ENCODE measurements at regions not wholly inside any gene's neighbourhood (a gene's known extent, or its start where the extent isn't known, plus 50 kb on each side); places are given as distances from the start of the nearest gene placed in this dataset.

DNA sequence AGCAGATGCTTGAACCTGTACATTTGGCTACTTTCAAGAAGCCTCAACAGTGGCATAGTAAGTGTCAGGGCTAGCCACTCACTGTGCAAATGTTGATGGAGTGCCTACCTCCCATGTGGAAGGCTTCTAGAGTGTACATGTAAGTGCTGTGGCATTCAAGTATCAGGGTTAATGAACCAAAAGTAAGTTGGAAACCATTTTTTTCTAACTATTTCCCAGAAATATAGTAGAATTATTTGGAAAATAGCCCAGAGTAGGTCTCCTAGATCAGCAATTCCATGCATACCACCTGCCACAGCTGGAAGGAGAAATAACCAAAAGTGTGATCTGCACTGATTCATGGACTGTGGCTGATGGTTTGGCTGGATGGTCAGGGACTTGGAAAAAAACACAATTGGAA lies 53.3 kb downstream of the FOXD1 start:
- FAIRE-seq (no peak), DNase-seq (ENCODE audit: insufficient read length, low spot score) (no peak)
- TF ChIP-seq POU2F2 (IDR thresholded peaks at IDR 0.05; ENCODE audit: low read depth, low read length) (no peak), TAF1 (IDR thresholded peaks at IDR 0.05; ENCODE audit: low read depth, low read length) (no peak), POLR2AphosphoS5 (IDR thresholded peaks at IDR 0.05; ENCODE audit: low read depth, low read length) (no peak), POLR2A (IDR thresholded peaks at IDR 0.05; ENCODE audit: low read depth, low read length) (no peak), PAX5 (IDR thresholded peaks at IDR 0.05; ENCODE audit: insufficient read depth, low read length, severe bottlenecking) (no peak), SPI1 (IDR thresholded peaks at IDR 0.05; ENCODE audit: low read depth, low read length) (no peak)

DNA sequence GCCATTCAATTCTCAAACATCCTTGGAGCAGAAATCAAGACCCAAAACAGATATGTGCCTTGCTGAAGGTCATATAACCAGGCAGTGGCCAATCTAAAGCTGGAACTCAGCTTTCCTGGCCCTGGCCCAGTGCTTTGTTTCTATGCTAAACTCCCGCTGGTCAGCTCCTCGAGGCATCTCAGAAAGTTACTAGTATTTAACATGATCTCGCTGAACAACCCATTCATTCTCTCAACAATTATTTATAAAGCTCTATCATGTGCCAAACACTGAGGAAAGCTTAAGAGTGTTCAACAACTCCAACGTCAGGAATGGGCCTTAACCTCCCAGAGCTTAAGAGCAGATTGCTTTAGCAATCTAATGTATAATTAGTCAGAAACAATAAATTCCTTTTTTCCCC lies 54.0 kb downstream of the FOXD1 start:
- FAIRE-seq (no peak), DNase-seq (ENCODE audit: insufficient read length, low spot score) (no peak)
- no peak for TF ChIP-seq POU2F2 (IDR thresholded peaks at IDR 0.05; ENCODE audit: low read depth, low read length)
- no peak for TF ChIP-seq PAX5 (IDR thresholded peaks at IDR 0.05; ENCODE audit: insufficient read depth, low read length, severe bottlenecking)
- TF ChIP-seq POLR2A (IDR thresholded peaks at IDR 0.05; ENCODE audit: low read depth, low read length): no peak
- no peak for TF ChIP-seq TAF1 (IDR thresholded peaks at IDR 0.05; ENCODE audit: low read depth, low read length)
- no peak for TF ChIP-seq POLR2AphosphoS5 (IDR thresholded peaks at IDR 0.05; ENCODE audit: low read depth, low read length)
- no peak for TF ChIP-seq SPI1 (IDR thresholded peaks at IDR 0.05; ENCODE audit: low read depth, low read length)

DNA sequence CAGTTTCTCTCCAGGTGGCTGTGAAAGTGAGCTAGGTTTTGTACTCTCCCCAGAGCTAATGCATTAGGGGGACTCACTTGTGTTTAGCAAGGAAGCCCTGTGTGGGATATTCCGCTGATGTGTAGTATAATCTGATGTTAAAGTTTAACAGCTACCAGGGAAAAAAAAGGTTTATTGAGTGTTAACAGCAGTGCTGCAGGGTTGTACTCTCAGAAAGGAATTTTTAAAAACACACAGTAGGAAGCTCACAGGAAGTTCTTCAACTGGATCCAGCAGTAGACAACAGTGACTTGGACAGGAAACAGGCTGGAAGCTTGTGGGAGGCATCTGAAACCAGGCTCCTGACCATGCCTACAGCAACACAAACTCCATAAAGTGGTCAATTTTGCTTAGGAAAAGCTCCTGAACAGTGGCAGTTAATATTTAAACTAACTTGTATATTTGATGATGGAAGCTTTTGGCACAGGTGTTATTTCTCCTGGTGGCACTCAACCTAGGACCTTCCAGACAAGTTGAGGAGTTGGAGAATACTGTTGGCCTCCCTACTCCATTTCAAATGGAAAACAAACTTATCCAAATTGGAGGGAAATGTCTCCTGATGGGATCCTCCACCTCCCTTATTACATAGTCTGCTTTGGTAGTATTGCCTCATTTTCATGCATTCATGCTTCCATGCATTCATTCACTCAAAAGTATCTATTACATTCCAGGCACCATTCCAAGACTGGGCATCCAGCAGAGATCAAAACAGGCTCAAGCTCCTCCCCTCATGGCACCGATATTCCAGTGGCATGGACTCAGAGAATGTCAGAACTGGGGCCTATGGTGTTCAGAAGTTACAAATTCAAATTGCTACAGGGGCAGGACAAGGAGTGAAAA lies 54.7 kb downstream of the FOXD1 start:
- no peak for FAIRE-seq
- no peak for DNase-seq (ENCODE audit: insufficient read length, low spot score)

DNA sequence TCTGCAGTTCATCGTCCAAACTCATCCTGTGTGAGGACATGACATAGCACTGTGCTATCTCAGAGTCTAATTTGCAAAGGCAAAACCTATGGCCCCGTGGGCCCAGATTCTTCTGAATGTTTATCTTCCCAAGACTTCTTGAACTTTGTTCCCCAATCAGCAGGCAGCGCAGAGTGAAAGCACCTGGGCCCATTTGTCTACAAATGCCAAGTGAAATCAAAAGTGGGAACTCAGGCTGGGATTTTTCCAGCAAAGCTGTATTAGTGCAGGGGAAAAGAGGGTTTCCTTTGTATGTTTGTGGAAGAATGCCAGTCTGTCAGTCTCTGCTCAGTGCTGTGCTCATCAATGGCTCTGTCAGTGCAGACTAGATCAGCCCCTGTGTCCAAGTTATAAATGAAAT lies 55.8 kb downstream of the FOXD1 start:
- no peak for FAIRE-seq
- DNase-seq (ENCODE audit: insufficient read length, low spot score): no peak
- TF ChIP-seq PAX5 (IDR thresholded peaks at IDR 0.05; ENCODE audit: insufficient read depth, low read length, severe bottlenecking): no peak
- TF ChIP-seq TAF1 (IDR thresholded peaks at IDR 0.05; ENCODE audit: low read depth, low read length): no peak
- no peak for TF ChIP-seq POU2F2 (IDR thresholded peaks at IDR 0.05; ENCODE audit: low read depth, low read length)

More for the DNA sequence above, 54.7 kb downstream of the FOXD1 start:
- no peak for TF ChIP-seq POLR2AphosphoS5 (IDR thresholded peaks at IDR 0.05; ENCODE audit: low read depth, low read length)
- no peak for TF ChIP-seq SPI1 (IDR thresholded peaks at IDR 0.05; ENCODE audit: low read depth, low read length)
- TF ChIP-seq PAX5 (IDR thresholded peaks at IDR 0.05; ENCODE audit: insufficient read depth, low read length, severe bottlenecking): no peak
- TF ChIP-seq POU2F2 (IDR thresholded peaks at IDR 0.05; ENCODE audit: low read depth, low read length): no peak
- TF ChIP-seq POLR2A (IDR thresholded peaks at IDR 0.05; ENCODE audit: low read depth, low read length): no peak
- TF ChIP-seq TAF1 (IDR thresholded peaks at IDR 0.05; ENCODE audit: low read depth, low read length): no peak

GRCh38 chr5:73391441-73391881 lies 57.1 kb downstream of the FOXD1 start:
- FAIRE-seq (no peak), DNase-seq (ENCODE audit: insufficient read length, low spot score) (no peak)
- no peak for TF ChIP-seq POLR2AphosphoS5 (IDR thresholded peaks at IDR 0.05; ENCODE audit: low read depth, low read length)
- TF ChIP-seq PAX5 (IDR thresholded peaks at IDR 0.05; ENCODE audit: insufficient read depth, low read length, severe bottlenecking): no peak
- no peak for TF ChIP-seq SPI1 (IDR thresholded peaks at IDR 0.05; ENCODE audit: low read depth, low read length)
- TF ChIP-seq TAF1 (IDR thresholded peaks at IDR 0.05; ENCODE audit: low read depth, low read length): no peak
- TF ChIP-seq POLR2A (IDR thresholded peaks at IDR 0.05; ENCODE audit: low read depth, low read length): no peak
- no peak for TF ChIP-seq POU2F2 (IDR thresholded peaks at IDR 0.05; ENCODE audit: low read depth, low read length)

- DNase-seq (ENCODE audit: insufficient read length, low spot score) (no peak), FAIRE-seq (no peak)
- TF ChIP-seq PAX5 (IDR thresholded peaks at IDR 0.05; ENCODE audit: insufficient read depth, low read length, severe bottlenecking) (no peak), POU2F2 (IDR thresholded peaks at IDR 0.05; ENCODE audit: low read depth, low read length) (no peak), SPI1 (IDR thresholded peaks at IDR 0.05; ENCODE audit: low read depth, low read length) (no peak), POLR2AphosphoS5 (IDR thresholded peaks at IDR 0.05; ENCODE audit: low read depth, low read length) (no peak), TAF1 (IDR thresholded peaks at IDR 0.05; ENCODE audit: low read depth, low read length) (no peak), POLR2A (IDR thresholded peaks at IDR 0.05; ENCODE audit: low read depth, low read length) (no peak)
These were observed 57.6 kb downstream of the FOXD1 start for GRCh38 chr5:73390972-73391371.

DNA sequence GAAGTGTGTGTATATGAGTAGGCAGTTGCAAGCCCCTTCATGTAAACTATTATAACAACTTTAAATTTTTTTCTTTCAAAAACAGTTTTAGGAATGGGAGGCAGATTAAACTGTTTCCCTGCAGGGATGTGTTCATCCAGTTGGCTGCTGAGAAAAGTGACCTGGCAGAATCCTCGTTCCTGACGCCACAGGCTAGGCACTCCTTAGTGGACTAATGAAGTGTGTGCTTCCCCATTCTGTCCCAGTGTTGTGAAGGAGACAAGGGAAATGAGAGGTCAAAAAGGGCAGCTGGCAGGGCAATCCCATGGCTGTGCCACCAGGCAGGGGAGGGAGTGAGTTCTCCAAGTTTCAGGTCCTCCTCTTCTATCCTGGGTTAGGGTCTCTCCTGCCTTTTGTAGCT lies 59.8 kb downstream of the FOXD1 start:
- no peak for DNase-seq (ENCODE audit: insufficient read length, low spot score)
- no peak for FAIRE-seq
- TF ChIP-seq POU2F2 (IDR thresholded peaks at IDR 0.05; ENCODE audit: low read depth, low read length) (no peak), PAX5 (IDR thresholded peaks at IDR 0.05; ENCODE audit: insufficient read depth, low read length, severe bottlenecking) (no peak), POLR2A (IDR thresholded peaks at IDR 0.05; ENCODE audit: low read depth, low read length) (no peak), POLR2AphosphoS5 (IDR thresholded peaks at IDR 0.05; ENCODE audit: low read depth, low read length) (no peak), TAF1 (IDR thresholded peaks at IDR 0.05; ENCODE audit: low read depth, low read length) (no peak), SPI1 (IDR thresholded peaks at IDR 0.05; ENCODE audit: low read depth, low read length) (no peak)

DNA sequence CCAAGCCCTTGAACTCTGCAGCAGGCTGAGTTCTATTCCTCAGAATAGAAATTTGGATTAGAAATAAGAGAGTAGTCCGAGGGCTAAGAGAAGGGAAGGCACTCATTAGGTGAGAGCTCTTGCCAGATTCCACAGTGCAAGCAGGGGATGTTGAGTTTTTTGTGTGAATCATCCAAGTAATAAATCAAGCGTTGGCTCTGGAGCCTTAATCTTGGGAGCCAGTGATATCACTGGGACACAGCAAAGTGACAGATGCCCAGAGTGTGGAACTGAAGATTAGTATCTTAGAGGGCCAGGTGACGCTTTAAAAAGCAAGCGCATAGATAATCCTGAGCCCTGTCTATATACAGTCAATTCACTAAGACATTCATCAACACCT lies 60.3 kb downstream of the FOXD1 start:
- no peak for DNase-seq (ENCODE audit: insufficient read length, low spot score)
- no peak for TF ChIP-seq PAX5 (IDR thresholded peaks at IDR 0.05; ENCODE audit: insufficient read depth, low read length, severe bottlenecking)
- no peak for TF ChIP-seq POU2F2 (IDR thresholded peaks at IDR 0.05; ENCODE audit: low read depth, low read length)
- no peak for TF ChIP-seq POLR2AphosphoS5 (IDR thresholded peaks at IDR 0.05; ENCODE audit: low read depth, low read length)
- no peak for TF ChIP-seq SPI1 (IDR thresholded peaks at IDR 0.05; ENCODE audit: low read depth, low read length)
- TF ChIP-seq TAF1 (IDR thresholded peaks at IDR 0.05; ENCODE audit: low read depth, low read length): no peak
- TF ChIP-seq POLR2A (IDR thresholded peaks at IDR 0.05; ENCODE audit: low read depth, low read length): no peak
- no peak for FAIRE-seq

DNA sequence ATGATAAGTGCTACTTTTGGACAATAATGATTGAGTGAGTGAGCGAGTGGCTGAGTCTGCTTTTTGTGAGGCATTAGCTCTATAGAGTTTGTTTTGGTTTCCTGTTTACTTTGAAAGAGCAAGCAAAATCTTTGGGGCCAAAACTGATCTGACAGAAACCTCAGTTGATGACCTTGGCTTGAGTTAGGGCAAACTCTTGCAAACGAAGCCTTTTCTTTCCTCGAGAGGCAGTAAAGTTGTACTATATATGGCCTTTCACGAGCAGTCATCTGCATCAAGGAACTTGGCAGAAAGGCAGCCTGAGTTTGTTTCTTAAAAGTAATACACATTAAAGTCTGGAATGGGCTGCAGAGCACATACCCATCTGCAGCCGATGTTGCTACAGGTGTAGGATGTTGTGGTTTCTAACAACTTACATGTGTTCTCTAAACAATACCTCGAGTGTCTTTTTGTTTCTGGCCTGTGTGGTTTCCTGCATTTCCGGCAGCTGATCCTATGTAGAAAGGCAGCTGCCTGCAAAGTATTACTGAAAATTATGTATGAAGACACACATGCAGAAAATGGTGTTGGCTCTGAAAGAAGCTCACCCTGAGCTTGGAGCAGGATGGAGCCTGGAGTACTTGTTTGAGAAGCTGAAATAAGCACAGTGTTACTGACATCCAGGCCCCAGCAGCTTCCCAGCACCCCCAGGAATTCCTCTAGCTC lies 60.8 kb downstream of the FOXD1 start:
- DNase-seq (ENCODE audit: insufficient read length, low spot score) (no peak), FAIRE-seq (peak; percentile 5)
- no peak for TF ChIP-seq POLR2AphosphoS5 (IDR thresholded peaks at IDR 0.05; ENCODE audit: low read depth, low read length)
- no peak for TF ChIP-seq TAF1 (IDR thresholded peaks at IDR 0.05; ENCODE audit: low read depth, low read length)
- no peak for TF ChIP-seq POU2F2 (IDR thresholded peaks at IDR 0.05; ENCODE audit: low read depth, low read length)
- no peak for TF ChIP-seq PAX5 (IDR thresholded peaks at IDR 0.05; ENCODE audit: insufficient read depth, low read length, severe bottlenecking)
- no peak for TF ChIP-seq SPI1 (IDR thresholded peaks at IDR 0.05; ENCODE audit: low read depth, low read length)
- TF ChIP-seq POLR2A (IDR thresholded peaks at IDR 0.05; ENCODE audit: low read depth, low read length): no peak

Data from GM12891 (cell line).